ENCODE measurements at regions not wholly inside any gene's neighbourhood (a gene's known extent, or its start where the extent isn't known, plus 50 kb on each side); places are given as distances from the start of the nearest gene placed in this dataset.

DNA sequence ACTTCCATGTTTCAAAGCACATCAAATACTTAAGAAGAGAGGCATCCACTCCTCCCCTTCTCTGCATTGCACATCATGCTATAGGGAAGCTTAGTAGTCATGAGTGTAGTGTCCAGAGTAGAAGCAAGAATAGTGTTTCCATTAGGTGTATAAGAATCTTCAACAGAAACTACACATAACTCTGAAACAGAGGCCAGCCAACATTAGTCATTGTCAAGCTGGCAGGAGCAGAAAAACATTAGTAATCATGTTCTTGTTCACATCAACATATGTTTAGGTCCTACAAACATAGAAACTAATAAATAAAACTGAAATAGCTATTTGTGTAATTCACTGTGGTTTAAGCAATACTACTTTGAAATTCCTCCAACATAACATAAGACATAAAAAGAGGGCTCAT is 370.2 kb downstream of the PPP1R3A start:
- ChIA-PET CTCF (no interaction called here), POLR2A (ENCODE audit: unreplicated experiment) (no interaction called here)
- H2BK15ac ChIP-seq (ENCODE audit: low read depth, low read length): no peak overlapping the region
- no peak overlapping the region for H2AK9ac ChIP-seq (replicated peaks; ENCODE audit: low read depth, low read length, poor library complexity)
- dilution Hi-C loops (cut with HindIII; ENCODE audit: low sequenced_read_pairs, unreplicated experiment): no loop called here
- no peaks in the 10 kb centered on the region for H3K79me1 ChIP-seq (ENCODE audit: low read depth in 1 of 2, low read length in 2 of 2)
- no peak overlapping the region for H4K5ac ChIP-seq (ENCODE audit: low read depth, low read length)
- no peaks in the 10 kb centered on the region for H3K9me1 ChIP-seq (ENCODE audit: insufficient read depth, low read length)
- no peak overlapping the region for H2BK120ac ChIP-seq (ENCODE audit: low read depth, low read length)
- no peaks in the 10 kb centered on the region for H3K36me3 ChIP-seq (ENCODE audit: control insufficient read depth, insufficient read depth, low read length)
- no peak overlapping the region for H3K9ac ChIP-seq (ENCODE audit: low read depth, low read length)
- H3K4me2 ChIP-seq (ENCODE audit: low read depth, low read length): no peak overlapping the region
- BruUV-seq (replicated peaks): no TSS peak
- no peaks in the 10 kb centered on the region for H3K27me3 ChIP-seq (ENCODE audit: control insufficient read depth, insufficient read depth, low read length)
- H3K18ac ChIP-seq (ENCODE audit: low read depth, low read length): no peak overlapping the region
- H2BK20ac ChIP-seq (ENCODE audit: low read depth, low read length): no peak overlapping the region
- in situ Hi-C loops (cut with MboI; ENCODE audit: low sequenced_read_pairs): no loop called here
- H3K14ac ChIP-seq (replicated peaks; ENCODE audit: low read depth, low read length): no peak overlapping the region
- TF ChIP-seq, protein P1, sequence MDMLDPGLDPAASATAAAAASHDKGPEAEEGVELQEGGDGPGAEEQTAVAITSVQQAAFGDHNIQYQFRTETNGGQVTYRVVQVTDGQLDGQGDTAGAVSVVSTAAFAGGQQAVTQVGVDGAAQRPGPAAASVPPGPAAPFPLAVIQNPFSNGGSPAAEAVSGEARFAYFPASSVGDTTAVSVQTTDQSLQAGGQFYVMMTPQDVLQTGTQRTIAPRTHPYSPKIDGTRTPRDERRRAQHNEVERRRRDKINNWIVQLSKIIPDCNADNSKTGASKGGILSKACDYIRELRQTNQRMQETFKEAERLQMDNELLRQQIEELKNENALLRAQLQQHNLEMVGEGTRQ (IDR thresholded peaks at IDR 0.05; ENCODE audit: low read depth, low read length): no peak
- TF ChIP-seq MXI1 (IDR thresholded peaks at IDR 0.05; ENCODE audit: borderline replicate concordance, low read depth, low read length): no peak
- TF ChIP-seq CEBPB (IDR thresholded peaks at IDR 0.05; ENCODE audit: low read depth, low read length): no peak
- no peak for TF ChIP-seq BHLHE40 (IDR thresholded peaks at IDR 0.05; ENCODE audit: low read depth, low read length)
- no peak for TF ChIP-seq POLR2A (IDR thresholded peaks at IDR 0.05; ENCODE audit: low read depth, low read length)
- TF ChIP-seq, protein P2, sequence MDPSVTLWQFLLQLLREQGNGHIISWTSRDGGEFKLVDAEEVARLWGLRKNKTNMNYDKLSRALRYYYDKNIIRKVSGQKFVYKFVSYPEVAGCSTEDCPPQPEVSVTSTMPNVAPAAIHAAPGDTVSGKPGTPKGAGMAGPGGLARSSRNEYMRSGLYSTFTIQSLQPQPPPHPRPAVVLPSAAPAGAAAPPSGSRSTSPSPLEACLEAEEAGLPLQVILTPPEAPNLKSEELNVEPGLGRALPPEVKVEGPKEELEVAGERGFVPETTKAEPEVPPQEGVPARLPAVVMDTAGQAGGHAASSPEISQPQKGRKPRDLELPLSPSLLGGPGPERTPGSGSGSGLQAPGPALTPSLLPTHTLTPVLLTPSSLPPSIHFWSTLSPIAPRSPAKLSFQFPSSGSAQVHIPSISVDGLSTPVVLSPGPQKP (IDR thresholded peaks at IDR 0.05; ENCODE audit: borderline replicate concordance, low read depth, low read length): no peak
- DNase-seq (no peak), ATAC-seq (ENCODE audit: low read depth) (no peak)
- no peaks in the 10 kb centered on the region; the same call in 1 of the 2 replicates for H3K9me3 ChIP-seq (ENCODE audit: control insufficient read depth, insufficient read depth, low read length)
- H4K8ac ChIP-seq (ENCODE audit: low read depth in 2 of 2, low read length in 2 of 2): no peak overlapping the region
- no peak overlapping the region for H2AFZ ChIP-seq (replicated peaks; ENCODE audit: low read length, poor library complexity)
- no peaks in the 10 kb centered on the region for H4K20me1 ChIP-seq (ENCODE audit: insufficient read depth, low read length)
- no peak overlapping the region for H2BK5ac ChIP-seq (ENCODE audit: low read depth, low read length, poor library complexity, severe bottlenecking)
- intact Hi-C loops (cut with micrococcal nuclease): no loop called here
- H3K4me1 ChIP-seq (ENCODE audit: control insufficient read depth, insufficient read depth, low read length): no peaks in the 10 kb centered on the region
- H3K27ac ChIP-seq (ENCODE audit: insufficient read depth, low read length): no peak overlapping the region
- no peak overlapping the region for H3K56ac ChIP-seq (ENCODE audit: extremely low read depth, insufficient read depth, low read length)
- H3K23ac ChIP-seq (ENCODE audit: low read depth, low read length): no peak overlapping the region
- no peak overlapping the region for H2AK5ac ChIP-seq (ENCODE audit: low read depth, low read length)
- H3K4me3 ChIP-seq (ENCODE audit: insufficient read depth, low read depth, low read length): no peak overlapping the region
- no peak overlapping the region for H4K91ac ChIP-seq (ENCODE audit: insufficient read depth, low read depth, low read length)
- no peak overlapping the region for H3K4ac ChIP-seq (ENCODE audit: low read depth, low read length)

Data from IMR-90 (cell line).